ENCODE measurements at regions not wholly inside any gene's neighbourhood (a gene's known extent, or its start where the extent isn't known, plus 50 kb on each side); places are given as distances from the start of the nearest gene placed in this dataset.

- Histone ChIP-seq H2AK5ac (ENCODE audit: low read length, severe bottlenecking) (peak overlapping the region; percentile 81), H2AFZ (ENCODE audit: low read depth, low read length) (no peak overlapping the region), H3K4me3 (ENCODE audit: insufficient read depth in 1 of 2, low read depth in 1 of 2, low read length in 2 of 2) (no peak overlapping the region), H3K23ac (ENCODE audit: low read length in 2 of 2) (peak overlapping the region in 1 of 2 experiments; percentile 41), H3K4me1 (ENCODE audit: control insufficient read depth, insufficient read depth, low read depth, low read length) (peaks cover 27% of the 10 kb centered on the region), H3K27me3 (ENCODE audit: control insufficient read depth in 1 of 2, insufficient read depth in 1 of 2, low read length in 2 of 2) (no peaks in the 10 kb centered on the region), H2BK15ac (ENCODE audit: low read depth, poor library complexity, severe bottlenecking) (no peak overlapping the region), H3K4ac (ENCODE audit: low read depth in 1 of 2, low read length in 2 of 2) (peak overlapping the region; percentile 90 to 96), H3K27ac (ENCODE audit: low read length, poor library complexity, severe bottlenecking) (peak overlapping the region; percentile 91), H2BK120ac (ENCODE audit: low read depth, low read length) (peak overlapping the region; percentile 94), H3K9ac (ENCODE audit: low read length) (peak overlapping the region; percentile 61), H4K91ac (ENCODE audit: low read length) (peak overlapping the region; percentile 91), H3K79me1 (replicated peaks; ENCODE audit: low read length, poor library complexity, severe bottlenecking) (peaks cover 31% of the 10 kb centered on the region), H2BK5ac (ENCODE audit: low read depth, low read length, poor library complexity, severe bottlenecking) (peak overlapping the region; percentile 61), H3K4me2 (ENCODE audit: low read length, poor library complexity, severe bottlenecking) (peak overlapping the region; percentile 3), H3K9me3 (ENCODE audit: control insufficient read depth, low read length) (no peaks in the 10 kb centered on the region), H3K14ac (ENCODE audit: low read length in 2 of 2) (no peak overlapping the region), H4K8ac (ENCODE audit: low read length) (peak overlapping the region; percentile 12), H2BK12ac (ENCODE audit: low read length in 2 of 2) (peak overlapping the region; percentile 87 to 93), H3K18ac (ENCODE audit: low read depth in 1 of 2, low read length in 2 of 2) (peak overlapping the region; percentile 97), H3K36me3 (ENCODE audit: control insufficient read depth in 1 of 2, insufficient read depth in 2 of 2, low read depth in 1 of 2, low read length in 2 of 2) (peaks cover 7 to 12% of the 10 kb centered on the region in 2 experiments)
- peak; percentile 99 for DNase-seq
- 15% methylated on average over 7 of the region's 7 CpGs for WGBS
These were observed 63.7 kb downstream of the NAV1 start for GRCh38 chr1:201602413-201603265.

DNA sequence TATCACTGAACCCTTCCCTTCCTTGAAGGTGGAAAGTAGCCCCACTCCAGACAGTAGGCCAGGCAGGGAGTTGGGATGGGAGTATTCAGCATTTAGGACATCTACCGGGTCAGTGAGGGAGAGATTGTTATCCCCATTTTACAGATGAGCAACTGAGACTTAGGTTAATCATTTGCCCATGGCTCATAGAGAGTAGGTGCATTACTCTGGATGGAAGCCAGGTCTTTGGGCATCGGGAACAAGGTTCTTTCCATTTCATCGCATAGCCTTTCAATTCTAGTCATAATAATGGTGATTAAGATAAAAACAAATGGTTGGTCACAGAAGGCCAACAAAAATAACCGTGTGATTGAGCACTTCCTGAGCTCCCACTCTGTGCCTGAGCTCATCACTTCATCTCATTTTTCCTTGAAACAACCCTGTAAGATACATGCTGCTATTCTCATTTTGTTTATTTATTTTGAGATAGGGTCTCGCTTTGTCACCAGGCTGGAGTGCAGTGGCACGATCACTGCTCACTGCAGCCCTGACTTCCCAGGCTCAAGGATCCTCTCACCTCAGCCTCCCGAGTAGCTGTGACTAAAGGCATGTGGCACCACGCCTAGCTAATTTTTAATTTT is 64.8 kb downstream of the NAV1 start:
- no peak overlapping the region for H3K4me2 ChIP-seq (ENCODE audit: low read length, poor library complexity, severe bottlenecking)

DNA sequence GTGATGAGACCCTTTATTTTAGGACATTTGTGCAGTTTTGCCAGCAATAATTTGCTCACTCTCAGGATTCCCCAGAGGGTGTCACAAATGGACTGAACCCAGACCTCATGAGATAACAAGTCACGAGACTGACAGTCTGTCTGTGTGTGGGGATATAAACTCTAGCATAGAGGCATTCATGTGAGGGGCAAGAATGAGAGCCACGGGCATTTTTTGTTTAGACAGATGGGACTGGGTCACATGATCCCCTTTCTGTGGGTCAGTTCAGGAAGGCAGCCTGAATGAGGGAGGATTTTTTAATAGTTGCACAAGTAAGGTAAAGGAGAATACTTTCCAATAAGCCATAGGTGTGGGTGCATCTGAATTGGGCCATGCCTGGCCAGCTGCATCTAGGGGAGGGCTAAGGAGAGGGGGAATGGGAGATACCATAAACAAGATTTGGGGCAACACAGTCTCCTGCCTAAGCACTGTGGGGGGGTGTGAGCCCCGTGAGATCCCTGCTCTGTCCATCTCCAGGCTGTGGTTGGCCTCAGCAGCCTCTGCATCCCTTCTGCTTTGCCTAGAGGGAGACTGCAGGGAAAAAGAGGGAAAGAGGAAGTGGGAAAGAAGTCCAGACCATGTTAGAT is 66.6 kb downstream of the NAV1 start:
- no peaks in the 10 kb centered on the region for H3K27me3 ChIP-seq (ENCODE audit: control insufficient read depth in 1 of 2, insufficient read depth in 1 of 2, low read length in 2 of 2)

More for the DNA sequence above, 64.8 kb downstream of the NAV1 start:
- peak overlapping the region; percentile 90 to 96 for H3K4ac ChIP-seq (ENCODE audit: low read depth in 1 of 2, low read length in 2 of 2)
- H2AFZ ChIP-seq (ENCODE audit: low read depth, low read length) = no peak overlapping the region
- peak overlapping the region; percentile 62 for H2BK15ac ChIP-seq (ENCODE audit: low read depth, poor library complexity, severe bottlenecking)
- H3K23ac ChIP-seq (ENCODE audit: low read length in 2 of 2) = peak overlapping the region in 1 of 2 experiments; percentile 77
- H4K8ac ChIP-seq (ENCODE audit: low read length) = peak overlapping the region; percentile 74
- WGBS = 31% methylated on average over 5 of the region's 8 CpGs
- peak overlapping the region; percentile 81 for H2AK5ac ChIP-seq (ENCODE audit: low read length, severe bottlenecking)
- peak overlapping the region; percentile 88 for H4K91ac ChIP-seq (ENCODE audit: low read length)
- H3K79me1 ChIP-seq (replicated peaks; ENCODE audit: low read length, poor library complexity, severe bottlenecking) = peaks cover 31% of the 10 kb centered on the region
- no peak overlapping the region for H3K4me3 ChIP-seq (ENCODE audit: insufficient read depth in 1 of 2, low read depth in 1 of 2, low read length in 2 of 2)
- H3K27me3 ChIP-seq (ENCODE audit: control insufficient read depth in 1 of 2, insufficient read depth in 1 of 2, low read length in 2 of 2) = no peaks in the 10 kb centered on the region
- H3K9ac ChIP-seq (ENCODE audit: low read length) = peak overlapping the region; percentile 61
- DNase-seq = peak; percentile 85
- peak overlapping the region; percentile 97 for H3K18ac ChIP-seq (ENCODE audit: low read depth in 1 of 2, low read length in 2 of 2)
- H3K14ac ChIP-seq (ENCODE audit: low read length in 2 of 2) = peak overlapping the region in 1 of 2 experiments; percentile 91
- peaks cover 23% of the 10 kb centered on the region for H3K4me1 ChIP-seq (ENCODE audit: control insufficient read depth, insufficient read depth, low read depth, low read length)
- peak overlapping the region; percentile 91 for H3K27ac ChIP-seq (ENCODE audit: low read length, poor library complexity, severe bottlenecking)
- H2BK5ac ChIP-seq (ENCODE audit: low read depth, low read length, poor library complexity, severe bottlenecking) = no peak overlapping the region
- peak overlapping the region; percentile 93 to 96 for H2BK12ac ChIP-seq (ENCODE audit: low read length in 2 of 2)
- H2BK120ac ChIP-seq (ENCODE audit: low read depth, low read length) = peak overlapping the region; percentile 94
- H3K9me3 ChIP-seq (ENCODE audit: control insufficient read depth, low read length) = no peaks in the 10 kb centered on the region
- H3K36me3 ChIP-seq (ENCODE audit: control insufficient read depth in 1 of 2, insufficient read depth in 2 of 2, low read depth in 1 of 2, low read length in 2 of 2) = peaks cover 6% of the 10 kb centered on the region in 2 experiments

More for the DNA sequence above, 66.6 kb downstream of the NAV1 start:
- no peaks in the 10 kb centered on the region for H3K9me3 ChIP-seq (ENCODE audit: control insufficient read depth, low read length)
- H4K8ac ChIP-seq (ENCODE audit: low read length) = peak overlapping the region; percentile 19
- H3K36me3 ChIP-seq (ENCODE audit: control insufficient read depth in 1 of 2, insufficient read depth in 2 of 2, low read depth in 1 of 2, low read length in 2 of 2) = peaks cover 9 to 10% of the 10 kb centered on the region in 2 experiments
- H3K79me1 ChIP-seq (replicated peaks; ENCODE audit: low read length, poor library complexity, severe bottlenecking) = peaks cover 31% of the 10 kb centered on the region
- H3K23ac ChIP-seq (ENCODE audit: low read length in 2 of 2) = no peak overlapping the region
- no peak overlapping the region for H3K27ac ChIP-seq (ENCODE audit: low read length, poor library complexity, severe bottlenecking)
- peak overlapping the region; percentile 21 for H2BK120ac ChIP-seq (ENCODE audit: low read depth, low read length)
- H2AFZ ChIP-seq (ENCODE audit: low read depth, low read length) = no peak overlapping the region
- H3K4me1 ChIP-seq (ENCODE audit: control insufficient read depth, insufficient read depth, low read depth, low read length) = peaks cover 23% of the 10 kb centered on the region
- no peak overlapping the region for H3K4me3 ChIP-seq (ENCODE audit: insufficient read depth in 1 of 2, low read depth in 1 of 2, low read length in 2 of 2)
- 38% methylated on average over 3 of the region's 3 CpGs for WGBS
- no peak overlapping the region for H3K9ac ChIP-seq (ENCODE audit: low read length)
- no peak overlapping the region for H3K14ac ChIP-seq (ENCODE audit: low read length in 2 of 2)
- H2BK5ac ChIP-seq (ENCODE audit: low read depth, low read length, poor library complexity, severe bottlenecking) = no peak overlapping the region
- H2BK15ac ChIP-seq (ENCODE audit: low read depth, poor library complexity, severe bottlenecking) = peak overlapping the region; percentile 0
- DNase-seq = peak; percentile 81
- peak overlapping the region; percentile 94 to 97 for H2BK12ac ChIP-seq (ENCODE audit: low read length in 2 of 2)
- peak overlapping the region; percentile 67 to 81 for H3K18ac ChIP-seq (ENCODE audit: low read depth in 1 of 2, low read length in 2 of 2)
- H4K91ac ChIP-seq (ENCODE audit: low read length) = peak overlapping the region; percentile 48
- peak overlapping the region; percentile 36 to 65 for H3K4ac ChIP-seq (ENCODE audit: low read depth in 1 of 2, low read length in 2 of 2)
- no peak overlapping the region for H3K4me2 ChIP-seq (ENCODE audit: low read length, poor library complexity, severe bottlenecking)
- no peak overlapping the region for H2AK5ac ChIP-seq (ENCODE audit: low read length, severe bottlenecking)

All from mesenchymal stem cell (in vitro differentiated cells and primary cell).